KMS-11 (cell line): ENCODE measurements at regions not wholly inside any gene's neighbourhood (a gene's known extent, or its start where the extent isn't known, plus 50 kb on each side); places are given as distances from the start of the nearest gene placed in this dataset.

Experiments
- H2AFZ ChIP-seq: fragments of 200-600 bp; sonication (generic); 2 replicates; pipeline ENCODE4 v1.6.1; 2016; ENCODE audit warnings: antibody characterized with exemption, mixed run types, low read depth
- H3K27ac ChIP-seq: fragments of 200-600 bp; sonication (generic); 2 replicates; pipeline ENCODE4 v1.6.1; 2016; ENCODE audit warnings: mild to moderate bottlenecking, mixed run types
- H3K27me3 ChIP-seq: fragments of 200-600 bp; sonication (generic); 2 replicates; pipeline ENCODE4 v1.6.1; 2017; ENCODE audit warnings: mild to moderate bottlenecking, low read depth, mixed run types, moderate library complexity; ENCODE audit not compliant: insufficient read depth
- H3K36me3 ChIP-seq: fragments of 200-600 bp; sonication (generic); 2 replicates; pipeline ENCODE4 v1.6.1; 2017; ENCODE audit warnings: mild to moderate bottlenecking, mixed run types; ENCODE audit not compliant: insufficient read depth
- H3K4me1 ChIP-seq: fragments of 200-600 bp; sonication (generic); 2 replicates; pipeline ENCODE4 v1.6.1; 2016; ENCODE audit warnings: mild to moderate bottlenecking, low read depth, mixed run types; ENCODE audit not compliant: poor library complexity, severe bottlenecking
- H3K4me2 ChIP-seq: fragments of 200-600 bp; sonication (generic); 2 replicates; pipeline ENCODE4 v1.7.0; 2016; ENCODE audit warnings: mild to moderate bottlenecking, mixed run types
- H3K4me3 ChIP-seq: fragments of 200-600 bp; sonication (generic); IDR thresholded peaks from 2 replicates; pipeline ENCODE4 v1.6.1; 2017; ENCODE audit warnings: low read depth, low read length, mixed read lengths; ENCODE audit not compliant: insufficient read depth
- H3K79me2 ChIP-seq: fragments of 200-600 bp; sonication (generic); 2 replicates; pipeline ENCODE4 v1.6.1; 2016; ENCODE audit warnings: low read depth, mixed run types; ENCODE audit not compliant: insufficient read depth
- H3K9ac ChIP-seq: fragments of 200-600 bp; sonication (generic); 2 replicates; pipeline ENCODE4 v1.6.1; 2016; ENCODE audit warnings: mild to moderate bottlenecking, mixed run types
- H4K20me1 ChIP-seq: fragments of 200-600 bp; sonication (generic); 2 replicates; pipeline ENCODE4 v1.6.1; 2016; ENCODE audit warnings: mild to moderate bottlenecking, mixed run types; ENCODE audit not compliant: insufficient read depth
- CTCF ChIP-seq: fragments of 200-600 bp; sonication (generic); conservative IDR thresholded peaks from 2 replicates; pipeline ENCODE4 v1.6.1; 2017; ENCODE audit warnings: low read depth, mild to moderate bottlenecking, antibody characterized with exemption, low read length, moderate library complexity, mixed read lengths

- Histone ChIP-seq H3K4me1 (no peaks in the 10 kb centered on the region), H3K4me3 (no peak overlapping the region), H3K36me3 (no peaks in the 10 kb centered on the region), H3K27me3 (no peaks in the 10 kb centered on the region), H2AFZ (no peak overlapping the region), H3K4me2 (no peak overlapping the region), H3K27ac (no peak overlapping the region), H4K20me1 (no peaks in the 10 kb centered on the region), H3K79me2 (no peaks in the 10 kb centered on the region), H3K9ac (no peak overlapping the region)
- no peak for TF ChIP-seq CTCF
These were observed 705.0 kb upstream of the CDH10 start for GRCh38 chr5:25349746-25350145.

GRCh38 chr5:25345240-25345771, 700.5 kb upstream of the CDH10 start:
- Histone ChIP-seq H3K27me3 (no peaks in the 10 kb centered on the region), H3K4me2 (no peak overlapping the region), H4K20me1 (no peaks in the 10 kb centered on the region), H3K4me3 (no peak overlapping the region), H3K4me1 (no peaks in the 10 kb centered on the region), H3K27ac (no peak overlapping the region), H3K79me2 (no peaks in the 10 kb centered on the region), H2AFZ (no peak overlapping the region), H3K9ac (no peak overlapping the region), H3K36me3 (no peaks in the 10 kb centered on the region)
- TF ChIP-seq CTCF = no peak

GRCh38 chr5:25339541-25339940, 694.8 kb upstream of the CDH10 start:
- Histone ChIP-seq H3K79me2 (no peaks in the 10 kb centered on the region), H3K27ac (no peak overlapping the region), H3K4me1 (no peaks in the 10 kb centered on the region), H3K27me3 (no peaks in the 10 kb centered on the region), H3K36me3 (no peaks in the 10 kb centered on the region), H2AFZ (no peak overlapping the region), H3K9ac (no peak overlapping the region), H3K4me3 (no peak overlapping the region), H3K4me2 (no peak overlapping the region), H4K20me1 (no peaks in the 10 kb centered on the region)
- no peak for TF ChIP-seq CTCF

GRCh38 chr5:25334350-25334749, 689.6 kb upstream of the CDH10 start:
- Histone ChIP-seq H3K4me1 (no peaks in the 10 kb centered on the region), H3K9ac (no peak overlapping the region), H4K20me1 (no peaks in the 10 kb centered on the region), H3K79me2 (no peaks in the 10 kb centered on the region), H3K27ac (no peak overlapping the region), H3K4me3 (no peak overlapping the region), H3K36me3 (no peaks in the 10 kb centered on the region), H3K4me2 (no peak overlapping the region), H2AFZ (no peak overlapping the region), H3K27me3 (no peaks in the 10 kb centered on the region)
- no peak for TF ChIP-seq CTCF

GRCh38 chr5:25330721-25331120, 685.9 kb upstream of the CDH10 start:
- no peak overlapping the region for H2AFZ ChIP-seq
- no peak overlapping the region for H3K27ac ChIP-seq
- H3K79me2 ChIP-seq = no peaks in the 10 kb centered on the region
- H3K4me2 ChIP-seq = no peak overlapping the region
- H3K4me1 ChIP-seq = no peaks in the 10 kb centered on the region
- H3K36me3 ChIP-seq = no peaks in the 10 kb centered on the region
- no peaks in the 10 kb centered on the region for H3K27me3 ChIP-seq
- no peak overlapping the region for H3K4me3 ChIP-seq
- H4K20me1 ChIP-seq = no peaks in the 10 kb centered on the region
- TF ChIP-seq CTCF = no peak
- H3K9ac ChIP-seq = no peak overlapping the region
